HCT116 (cell line): ENCODE measurements at regions not wholly inside any gene's neighbourhood (a gene's known extent, or its start where the extent isn't known, plus 50 kb on each side); places are given as distances from the start of the nearest gene placed in this dataset.

Experiments used
- ATAC-seq: fragments of 200-7000 bp; cut with Tn5 transposase; 2 replicates; pipeline ENCODE4 v1.9.1; 2020; ENCODE audit warnings: mild to moderate bottlenecking, moderate library complexity
- BruUV-seq: library from RNA; stranded (reverse); fragments of 400-500 nt; replicated peaks from 2 replicates; lab custom pipeline; 2021; lab: Mats Ljungman, UMichigan
- CTCF ChIA-PET: fragments of 300-600 bp; sonication (Branson Sonifier 250); formaldehyde crosslinking; loops from one replicate; lab custom pipeline; 2021; ENCODE audit warnings: antibody characterized with exemption; lab: Charles Lee
- POLR2A ChIA-PET: fragments of 300-600, 350-600 bp; sonication (Branson Sonifier 250); formaldehyde crosslinking; loops from one replicate; lab custom pipeline; 2021; ENCODE audit warnings: antibody characterized with exemption; lab: Charles Lee
- RAD21 ChIA-PET, 2 experiments: fragments of 300-600 bp; sonication (Branson Sonifier 250); formaldehyde crosslinking; loops; one replicate each; lab custom pipeline; 2023; ENCODE audit warnings: low total read pairs in 2 of 2; ENCODE audit not compliant: uncharacterized antibody in 2 of 2, unreplicated experiment in 2 of 2, low non-redundant PET in 1 of 2; lab: Charles Lee
- DNase-seq: peaks from one replicate; pipeline ENCODE4 v3.0.0-alpha.2; 2010; ENCODE audit warnings: low read depth, low spot score
- H2AFZ ChIP-seq: fragments of 200-600 bp; shearing (Covaris generic), sonication (generic); 2 replicates; pipeline ENCODE4 v1.6.1; 2017; ENCODE audit warnings: low read depth, mixed run types, mixed read lengths, antibody characterized with exemption, low read length; ENCODE audit not compliant: poor library complexity, severe bottlenecking
- H3K27ac ChIP-seq: 2 replicates; pipeline ENCODE4 v1.5.1; 2012; ENCODE audit warnings: low read depth, low read length
- H3K27me3 ChIP-seq: fragments of 200-600 bp; sonication (generic); 2 replicates; pipeline ENCODE4 v1.6.1; 2016; ENCODE audit warnings: mixed run types, low read length, mixed read lengths; ENCODE audit not compliant: insufficient read depth
- H3K36me3 ChIP-seq, 2 experiments: fragments of 200-500 bp in 1 of 2; fragments of 200-600 bp in 1 of 2; sonication (Bioruptor generic) in 1 of 2; sonication (generic) in 1 of 2; 2 replicates each; pipeline versions ENCODE4 v1.5.1 to v1.6.1; 2014 to 2016; ENCODE audit warnings: low read length in 2 of 2, inconsistent platforms in 1 of 2, mixed read lengths in 1 of 2, mixed run types in 1 of 2; ENCODE audit not compliant: insufficient read depth in 2 of 2, control insufficient read depth in 1 of 2
- H3K4me1 ChIP-seq, 2 experiments: fragments of 200-600 bp in 1 of 2; sonication (generic) in 1 of 2; 2 replicates each; pipeline versions ENCODE4 v1.5.1 to v1.6.1; 2012 to 2017; ENCODE audit warnings: low read length in 2 of 2, inconsistent platforms in 1 of 2, mild to moderate bottlenecking in 1 of 2, mixed read lengths in 1 of 2, mixed run types in 1 of 2, moderate library complexity in 1 of 2; ENCODE audit not compliant: insufficient read depth in 2 of 2, control insufficient read depth in 1 of 2
- H3K4me2 ChIP-seq: fragments of 200-600 bp; sonication (generic); 2 replicates; pipeline ENCODE4 v1.6.1; 2017; ENCODE audit warnings: mixed run types, low read length, mixed read lengths
- H3K4me3 ChIP-seq, 2 experiments: fragments of 200-600 bp in 1 of 2; sonication (generic) in 1 of 2; replicated peaks in 1 of 2; 2 replicates each; pipeline ENCODE4 v1.5.1; 2011 to 2016; ENCODE audit warnings: low read length in 2 of 2, control low read depth in 1 of 2, low read depth in 1 of 2, mild to moderate bottlenecking in 1 of 2, mixed read lengths in 1 of 2, mixed run types in 1 of 2
- H3K79me2 ChIP-seq: fragments of 200-600 bp; sonication (generic); 2 replicates; pipeline ENCODE4 v1.6.1; 2017; ENCODE audit warnings: mild to moderate bottlenecking, mixed run types, low read length, moderate library complexity, mixed read lengths; ENCODE audit not compliant: insufficient read depth
- H3K9ac ChIP-seq: fragments of 200-600 bp; sonication (generic); 2 replicates; pipeline ENCODE4 v1.6.1; 2016; ENCODE audit warnings: low read length, mixed read lengths
- H3K9me2 ChIP-seq: fragments of 200-600 bp; sonication (generic), shearing (Covaris generic); 2 replicates; pipeline ENCODE4 v1.6.1; 2017; ENCODE audit warnings: mixed run types, mild to moderate bottlenecking, moderate library complexity; ENCODE audit not compliant: insufficient read depth
- H3K9me3 ChIP-seq, 2 experiments: fragments of 200-500 bp in 1 of 2; fragments of 200-600 bp in 1 of 2; sonication (Bioruptor generic) in 1 of 2; sonication (generic) in 1 of 2; 2 replicates each; pipeline ENCODE4 v1.6.1; 2014 to 2017; ENCODE audit warnings: low read length in 2 of 2, mixed read lengths in 2 of 2, inconsistent platforms in 1 of 2, low read depth in 1 of 2, mild to moderate bottlenecking in 1 of 2, mixed run types in 1 of 2, moderate library complexity in 1 of 2; ENCODE audit not compliant: control insufficient read depth in 1 of 2, insufficient read depth in 1 of 2
- H4K20me1 ChIP-seq: fragments of 200-600 bp; sonication (generic), shearing (Covaris generic); 2 replicates; pipeline ENCODE4 v1.6.1; 2017; ENCODE audit warnings: mixed run types, mild to moderate bottlenecking, moderate library complexity; ENCODE audit not compliant: insufficient read depth
- ATF3 ChIP-seq: IDR thresholded peaks from 2 replicates; pipeline ENCODE4 v1.6.1; 2012
- CEBPB ChIP-seq: IDR thresholded peaks from 2 replicates; pipeline ENCODE4 v1.6.1; 2012; ENCODE audit warnings: low read depth
- EZH2phosphoT487 ChIP-seq: fragments of 200-600 bp; IDR thresholded peaks from 2 replicates; pipeline ENCODE4 v1.6.1; 2018; ENCODE audit warnings: antibody characterized with exemption, borderline replicate concordance
- FOSL1 ChIP-seq: IDR thresholded peaks from 2 replicates; pipeline ENCODE4 v1.6.1; 2012; ENCODE audit warnings: low read depth
- POLR2A ChIP-seq: IDR thresholded peaks from 2 replicates; pipeline ENCODE4 v1.7.0; 2011; ENCODE audit warnings: borderline replicate concordance; ENCODE audit not compliant: insufficient read depth, insufficient read length; ENCODE audit errors: extremely low read depth
- POLR2AphosphoS5 ChIP-seq: IDR thresholded peaks from 2 replicates; pipeline ENCODE4 v1.6.1; 2011; ENCODE audit warnings: mild to moderate bottlenecking, low read depth, low read length, moderate library complexity
- RAD21 ChIP-seq: IDR thresholded peaks from 2 replicates; pipeline ENCODE4 v1.6.1; 2012; ENCODE audit warnings: low read depth, mild to moderate bottlenecking
- SP1 ChIP-seq: IDR thresholded peaks from 2 replicates; pipeline ENCODE4 v1.6.1; 2012; ENCODE audit warnings: low read depth
- SRF ChIP-seq: IDR thresholded peaks from 2 replicates; pipeline ENCODE4 v1.6.1; 2012; ENCODE audit warnings: low read depth
- TCF7L2 ChIP-seq: IDR thresholded peaks from 2 replicates; pipeline ENCODE4 v1.7.0; 2011; ENCODE audit warnings: borderline replicate concordance, inconsistent platforms; ENCODE audit not compliant: insufficient read depth, insufficient read length; ENCODE audit errors: extremely low read depth
- YY1 ChIP-seq: IDR thresholded peaks from 2 replicates; pipeline ENCODE4 v1.6.1; 2011; ENCODE audit warnings: low read length, low read depth, moderate library complexity, mild to moderate bottlenecking; ENCODE audit not compliant: insufficient replicate concordance; ENCODE audit errors: extremely low read depth
- ZBTB33 ChIP-seq: IDR thresholded peaks from 2 replicates; pipeline ENCODE4 v1.6.1; 2011; ENCODE audit warnings: mild to moderate bottlenecking, low read length, moderate library complexity; ENCODE audit not compliant: insufficient replicate concordance; ENCODE audit errors: extremely low read depth
- ZFX ChIP-seq: fragments of 450-650 bp; IDR thresholded peaks from 2 replicates; pipeline ENCODE4 v1.6.1; 2017
- ZNF274 ChIP-seq: fragments of 200-500 bp; sonication (Bioruptor generic); IDR thresholded peaks from 2 replicates; pipeline ENCODE4 v1.6.1; 2014; ENCODE audit warnings: mild to moderate bottlenecking, low read depth, low read length, inconsistent platforms
- intact Hi-C: fragments of 100-400 bp; cut with micrococcal nuclease; formaldehyde crosslinking; loops from 2 replicates; pipeline ENCODE4 v1.10.0; 2022

- TF ChIP-seq ATF3 (no peak), FOSL1 (no peak), RAD21 (no peak), EZH2phosphoT487 (no peak), SRF (no peak), CEBPB (no peak), ZBTB33 (no peak), YY1 (no peak), SP1 (no peak), TCF7L2 (no peak), ZFX (no peak), POLR2A (no peak)
Observed at GRCh38 chr20:39095870-39096269, 133.7 kb downstream of the DHX35 start (continued).

- no peak overlapping the region for H2AFZ ChIP-seq
- H3K4me1 ChIP-seq: no peaks in the 10 kb centered on the region
- H3K9ac ChIP-seq: no peak overlapping the region
- H3K4me2 ChIP-seq: no peak overlapping the region
- H4K20me1 ChIP-seq: no peaks in the 10 kb centered on the region
- no peaks in the 10 kb centered on the region for H3K9me3 ChIP-seq
- CTCF ChIA-PET: no interaction called here
- TF ChIP-seq POLR2AphosphoS5: no peak
- TF ChIP-seq ZNF274: no peak
- intact Hi-C loops: loop anchor here (10.0 kb wide), 1 partner anchor 60 kb away; no protein-coding TSS in a partner anchor
- DNase-seq: no peak
- no peak for ATAC-seq
- BruUV-seq: no TSS peak
- H3K4me3 ChIP-seq: no peak overlapping the region
- POLR2A ChIA-PET: no interaction called here
- no peaks in the 10 kb centered on the region for H3K27me3 ChIP-seq
- RAD21 ChIA-PET: no interaction called here
- no peaks in the 10 kb centered on the region for H3K9me2 ChIP-seq
- no peaks in the 10 kb centered on the region for H3K79me2 ChIP-seq
- no peak overlapping the region for H3K27ac ChIP-seq
- H3K36me3 ChIP-seq: no peaks in the 10 kb centered on the region
Observed at GRCh38 chr20:39094391-39094790, 132.2 kb downstream of the DHX35 start.
